ENCODE measurements at regions not wholly inside any gene's neighbourhood (a gene's known extent, or its start where the extent isn't known, plus 50 kb on each side); places are given as distances from the start of the nearest gene placed in this dataset.
"Not testable (repeated sequence)": the region's sequence is repeated elsewhere in the genome, so short reads cannot be mapped to it uniquely, and the experiment has no call there.

DNA sequence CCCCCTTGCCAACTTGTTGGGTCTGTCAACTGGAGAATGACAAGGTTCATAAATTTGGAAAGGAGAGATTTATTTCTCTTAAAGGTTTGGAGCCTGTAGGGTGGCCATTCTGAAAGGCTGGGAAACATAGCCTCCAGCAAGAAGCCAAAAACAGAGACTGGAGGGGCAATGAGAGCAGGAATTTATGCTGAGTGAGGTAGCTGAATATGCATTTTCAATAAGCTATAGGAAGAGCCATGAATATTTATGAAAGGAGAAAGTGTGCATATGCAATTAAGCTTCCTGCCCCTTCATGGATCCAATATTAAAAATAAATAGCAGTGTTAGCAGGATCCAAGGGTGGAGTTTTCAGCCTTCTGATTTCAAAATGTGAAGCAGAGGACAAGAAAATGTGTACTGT lies 306.1 kb upstream of the LRRC3B start:
- no peak for DNase-seq (ENCODE audit: low read depth)
- no peak overlapping the region for H3K4me3 ChIP-seq (ENCODE audit: low read length)
- TF ChIP-seq CTCF (conservative IDR thresholded peaks at IDR 0.05; ENCODE audit: low read depth, low read length) = no peak

DNA sequence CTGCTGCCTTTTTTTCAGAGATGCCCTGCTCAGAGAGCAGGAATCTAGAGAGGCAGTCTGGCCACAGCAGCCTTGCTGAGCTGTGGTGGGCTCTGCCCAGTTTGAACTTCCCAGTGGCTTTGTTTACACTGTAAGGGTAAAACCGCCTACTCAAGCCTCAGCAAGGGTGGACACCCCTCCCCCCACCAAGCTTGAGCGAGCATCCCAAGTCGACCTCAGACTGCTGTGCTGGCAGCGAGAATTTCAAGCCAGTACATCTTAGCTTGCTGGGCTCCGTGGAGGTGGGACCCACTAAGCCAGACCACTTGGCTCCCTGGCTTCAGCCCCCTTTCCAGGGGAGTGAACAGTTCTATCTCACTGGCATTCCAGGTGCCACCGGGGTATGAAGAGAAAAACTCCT lies 298.8 kb upstream of the LRRC3B start:
- H3K4me3 ChIP-seq (ENCODE audit: low read length); DNase-seq (ENCODE audit: low read depth): not testable (repeated sequence)

- DNase-seq (ENCODE audit: low read depth) = no peak
- H3K4me3 ChIP-seq (ENCODE audit: low read length) = no peak overlapping the region
- TF ChIP-seq CTCF (conservative IDR thresholded peaks at IDR 0.05; ENCODE audit: low read depth, low read length) = no peak
Measured at GRCh38 chr3:26340001-26340400, 282.6 kb upstream of the LRRC3B start.

DNA sequence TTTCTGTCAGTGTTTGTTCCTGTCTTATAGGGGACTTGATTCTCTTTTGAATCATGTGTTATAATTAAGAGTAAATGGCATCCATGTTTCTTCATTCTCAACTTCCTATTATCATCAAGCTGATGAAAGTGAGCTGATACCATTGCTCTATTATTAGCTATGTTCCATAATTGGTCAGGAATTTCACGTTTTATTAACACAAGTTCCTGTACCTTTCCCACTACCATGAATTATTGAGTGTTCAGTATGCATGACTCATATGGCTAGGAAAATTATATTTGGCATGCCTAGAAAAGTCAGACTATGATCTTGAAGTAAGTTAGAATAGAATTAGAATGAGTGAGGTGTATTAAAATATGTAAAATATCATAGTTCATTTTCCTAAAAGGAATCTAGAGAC lies 278.9 kb upstream of the LRRC3B start:
- H3K4me3 ChIP-seq (ENCODE audit: low read length) = no peak overlapping the region
- no peak for TF ChIP-seq CTCF (conservative IDR thresholded peaks at IDR 0.05; ENCODE audit: low read depth, low read length)
- no peak for DNase-seq (ENCODE audit: low read depth)

- no peak overlapping the region for H3K4me3 ChIP-seq (ENCODE audit: low read length)
- DNase-seq (ENCODE audit: low read depth) = no peak
- no peak for TF ChIP-seq CTCF (conservative IDR thresholded peaks at IDR 0.05; ENCODE audit: low read depth, low read length)
Measured at GRCh38 chr3:26345613-26346012, 277.0 kb upstream of the LRRC3B start.

GRCh38 chr3:26346497-26346896 lies 276.1 kb upstream of the LRRC3B start:
- no peak for DNase-seq (ENCODE audit: low read depth)
- TF ChIP-seq CTCF (conservative IDR thresholded peaks at IDR 0.05; ENCODE audit: low read depth, low read length) = no peak
- H3K4me3 ChIP-seq (ENCODE audit: low read length) = no peak overlapping the region

DNA sequence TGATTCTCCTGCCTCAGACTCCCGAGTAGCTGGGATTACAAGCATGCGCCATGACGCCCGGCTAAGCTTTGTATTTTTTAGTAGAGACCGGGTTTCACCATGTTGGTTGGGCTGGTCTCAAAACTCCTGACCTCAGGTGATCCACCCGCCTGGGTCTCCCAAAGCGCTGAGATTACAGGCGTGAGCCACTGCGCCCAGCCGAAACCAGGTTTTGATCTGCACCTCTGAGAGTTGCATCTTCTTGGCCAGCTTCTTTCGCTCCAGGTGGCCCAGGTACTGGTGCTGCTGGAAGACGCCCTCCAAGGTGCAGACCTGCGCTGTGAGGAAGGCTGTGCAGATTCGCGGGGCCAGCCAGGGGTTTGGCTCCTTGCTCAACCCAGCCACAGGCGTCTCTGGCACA lies 275.4 kb upstream of the LRRC3B start:
- no peak for DNase-seq (ENCODE audit: low read depth)
- H3K4me3 ChIP-seq (ENCODE audit: low read length) = no peak overlapping the region
- TF ChIP-seq CTCF (conservative IDR thresholded peaks at IDR 0.05; ENCODE audit: low read depth, low read length) = no peak

DNA sequence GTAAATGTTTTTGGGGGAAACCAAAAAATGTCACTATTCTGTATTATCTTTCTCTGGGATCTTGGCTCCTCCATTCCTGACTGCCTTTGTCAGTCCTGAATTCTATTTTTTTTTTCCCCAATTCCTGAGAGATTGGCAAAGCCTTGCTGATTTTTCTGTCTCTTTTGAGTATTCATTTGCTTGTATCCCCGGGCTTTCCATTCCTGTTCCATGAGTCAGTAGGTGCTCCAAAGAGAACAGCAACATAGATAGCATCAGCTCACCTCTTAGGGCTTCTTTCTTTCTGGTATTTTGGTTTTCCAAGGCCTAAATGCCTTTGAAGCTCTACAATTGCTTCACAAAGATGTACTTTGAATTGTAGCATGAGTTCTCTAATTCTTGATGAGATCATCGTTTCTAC lies 271.7 kb upstream of the LRRC3B start:
- no peak overlapping the region for H3K4me3 ChIP-seq (ENCODE audit: low read length)
- TF ChIP-seq CTCF (conservative IDR thresholded peaks at IDR 0.05; ENCODE audit: low read depth, low read length) = no peak
- DNase-seq (ENCODE audit: low read depth) = no peak

All from retinal pigment epithelial cell (primary cell).